ENCODE measurements at regions not wholly inside any gene's neighbourhood (a gene's known extent, or its start where the extent isn't known, plus 50 kb on each side); places are given as distances from the start of the nearest gene placed in this dataset.

DNA sequence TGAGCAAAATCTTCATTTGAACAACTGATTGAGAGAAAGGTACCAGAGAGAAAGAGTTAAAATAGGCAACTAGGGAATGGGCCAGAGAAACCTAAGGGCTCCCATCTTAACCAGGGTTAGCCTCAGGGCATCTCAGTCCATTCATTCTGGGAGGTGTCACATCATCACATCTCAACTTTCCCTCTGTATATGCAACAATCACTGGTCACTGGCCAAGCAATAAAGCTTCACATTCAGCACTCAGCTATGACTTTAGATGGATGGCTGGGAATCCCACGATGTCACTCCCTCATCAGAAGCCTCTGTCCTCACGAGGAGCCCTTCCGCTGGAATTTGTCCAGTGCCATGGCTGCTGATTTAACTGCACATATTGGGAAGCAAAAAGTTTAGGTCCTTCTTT is 172.1 kb upstream of the MGMT start:
- no peak for DNase-seq (ENCODE audit: low read depth, low spot score)
- ChIA-PET CTCF (no interaction called here), POLR2A (interaction anchor here (0.6 kb wide), 1 partner anchor 256 kb away, joined by 11 read pairs; no protein-coding TSS in a partner anchor)
- Histone ChIP-seq H3K4me3 (ENCODE audit: low read depth, low read length) (no peak overlapping the region), H3K27ac (ENCODE audit: low read depth, low read length) (no peak overlapping the region), H3K27me3 (ENCODE audit: control insufficient read depth, insufficient read depth, low read length) (no peaks in the 10 kb centered on the region), H3K9me3 (ENCODE audit: control insufficient read depth, insufficient read depth, low read length) (peaks cover 4% of the 10 kb centered on the region)
- TF ChIP-seq, protein P1, sequence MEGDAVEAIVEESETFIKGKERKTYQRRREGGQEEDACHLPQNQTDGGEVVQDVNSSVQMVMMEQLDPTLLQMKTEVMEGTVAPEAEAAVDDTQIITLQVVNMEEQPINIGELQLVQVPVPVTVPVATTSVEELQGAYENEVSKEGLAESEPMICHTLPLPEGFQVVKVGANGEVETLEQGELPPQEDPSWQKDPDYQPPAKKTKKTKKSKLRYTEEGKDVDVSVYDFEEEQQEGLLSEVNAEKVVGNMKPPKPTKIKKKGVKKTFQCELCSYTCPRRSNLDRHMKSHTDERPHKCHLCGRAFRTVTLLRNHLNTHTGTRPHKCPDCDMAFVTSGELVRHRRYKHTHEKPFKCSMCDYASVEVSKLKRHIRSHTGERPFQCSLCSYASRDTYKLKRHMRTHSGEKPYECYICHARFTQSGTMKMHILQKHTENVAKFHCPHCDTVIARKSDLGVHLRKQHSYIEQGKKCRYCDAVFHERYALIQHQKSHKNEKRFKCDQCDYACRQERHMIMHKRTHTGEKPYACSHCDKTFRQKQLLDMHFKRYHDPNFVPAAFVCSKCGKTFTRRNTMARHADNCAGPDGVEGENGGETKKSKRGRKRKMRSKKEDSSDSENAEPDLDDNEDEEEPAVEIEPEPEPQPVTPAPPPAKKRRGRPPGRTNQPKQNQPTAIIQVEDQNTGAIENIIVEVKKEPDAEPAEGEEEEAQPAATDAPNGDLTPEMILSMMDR (IDR thresholded peaks at IDR 0.05; ENCODE audit: low read depth, low read length), result no peak

DNA sequence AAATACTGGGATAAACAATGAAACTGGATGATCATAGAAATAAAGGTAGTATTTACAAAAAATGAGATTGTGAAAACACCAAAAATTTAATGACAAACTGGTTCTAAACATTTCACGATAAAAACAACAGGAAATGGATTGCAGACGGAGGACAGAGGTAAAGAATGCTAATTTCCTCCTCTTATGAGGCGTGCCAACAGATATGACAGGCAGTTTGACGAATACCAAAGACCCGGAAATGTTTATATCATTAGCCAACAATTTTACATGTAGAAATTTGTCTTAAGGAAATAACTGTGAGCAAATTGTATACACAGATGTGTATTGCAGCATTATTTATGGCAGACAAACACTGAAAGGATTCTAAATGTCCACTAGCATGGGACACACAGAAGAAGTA is 162.0 kb upstream of the MGMT start:
- no peak overlapping the region for H3K4me3 ChIP-seq (ENCODE audit: low read depth, low read length)
- H3K9me3 ChIP-seq (ENCODE audit: control insufficient read depth, insufficient read depth, low read length), result peaks cover 3% of the 10 kb centered on the region; the same call in 1 of the 2 replicates
- ChIA-PET POLR2A (no interaction called here), CTCF (no interaction called here)
- no peaks in the 10 kb centered on the region for H3K27me3 ChIP-seq (ENCODE audit: control insufficient read depth, insufficient read depth, low read length)
- TF ChIP-seq, protein P1 (IDR thresholded peaks at IDR 0.05; ENCODE audit: low read depth, low read length), result no peak
- DNase-seq (ENCODE audit: low read depth, low spot score), result no peak
- no peak overlapping the region for H3K27ac ChIP-seq (ENCODE audit: low read depth, low read length)

DNA sequence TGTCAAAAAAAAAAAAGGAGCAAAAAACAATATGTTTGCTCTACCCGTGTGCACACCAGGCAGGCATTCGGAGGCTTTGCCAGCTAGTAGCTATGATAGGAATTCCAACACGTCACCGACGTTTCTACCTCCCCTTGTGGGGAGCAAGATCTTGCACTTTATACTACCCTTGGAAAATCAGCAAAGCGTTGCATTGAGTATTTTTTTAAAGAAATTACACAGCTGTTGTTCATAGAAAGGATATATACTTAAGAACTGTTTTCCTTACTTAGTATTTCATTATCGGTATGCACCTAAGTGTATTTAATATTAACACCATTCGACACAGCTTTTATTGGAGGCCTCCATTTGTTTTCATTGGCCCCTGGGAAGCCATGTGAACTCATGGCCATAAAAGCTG is 159.9 kb upstream of the MGMT start:
- Histone ChIP-seq H3K4me3 (ENCODE audit: low read depth, low read length) (no peak overlapping the region), H3K9me3 (ENCODE audit: control insufficient read depth, insufficient read depth, low read length) (peaks cover 7% of the 10 kb centered on the region; the same call in 1 of the 2 replicates), H3K27me3 (ENCODE audit: control insufficient read depth, insufficient read depth, low read length) (no peaks in the 10 kb centered on the region), H3K27ac (ENCODE audit: low read depth, low read length) (no peak overlapping the region)
- TF ChIP-seq, protein P1 (IDR thresholded peaks at IDR 0.05; ENCODE audit: low read depth, low read length), result no peak
- ChIA-PET CTCF (no interaction called here), POLR2A (no interaction called here)
- DNase-seq (ENCODE audit: low read depth, low spot score), result no peak

DNA sequence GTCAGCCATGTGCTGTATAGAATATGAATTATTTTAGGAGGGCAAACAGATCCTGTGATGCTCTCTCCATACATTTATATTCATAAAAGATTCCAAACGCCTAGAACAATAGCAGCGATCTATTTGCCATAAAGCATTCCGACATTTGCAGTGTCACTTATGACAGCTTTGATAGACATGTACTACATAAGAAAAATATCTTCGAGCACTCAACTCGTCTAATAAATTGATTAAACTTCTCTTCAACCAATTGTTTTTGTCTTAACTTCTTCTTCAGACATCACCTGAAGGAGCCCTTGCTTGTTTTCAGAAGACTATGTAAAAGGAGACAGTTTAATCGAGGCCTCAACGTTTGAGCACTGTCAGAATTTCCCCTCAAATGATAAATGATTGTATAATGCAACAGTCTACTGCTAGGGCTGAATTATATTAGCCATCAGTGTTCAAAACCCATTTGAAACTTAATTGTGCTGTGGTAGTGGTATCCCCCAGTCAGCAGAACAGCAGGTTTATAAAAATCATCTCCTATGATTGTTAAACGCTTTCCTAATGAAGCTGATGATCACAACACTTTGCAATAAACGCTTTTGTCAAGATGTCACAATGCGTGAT is 158.0 kb upstream of the MGMT start:
- DNase-seq (ENCODE audit: low read depth, low spot score), result no peak
- Histone ChIP-seq H3K4me3 (ENCODE audit: low read depth, low read length) (no peak overlapping the region), H3K27me3 (ENCODE audit: control insufficient read depth, insufficient read depth, low read length) (no peaks in the 10 kb centered on the region), H3K27ac (ENCODE audit: low read depth, low read length) (no peak overlapping the region), H3K9me3 (ENCODE audit: control insufficient read depth, insufficient read depth, low read length) (peaks cover 7% of the 10 kb centered on the region; the same call in 1 of the 2 replicates)
- ChIA-PET CTCF (no interaction called here), POLR2A (no interaction called here)
- TF ChIP-seq, protein P1 (IDR thresholded peaks at IDR 0.05; ENCODE audit: low read depth, low read length), result no peak

DNA sequence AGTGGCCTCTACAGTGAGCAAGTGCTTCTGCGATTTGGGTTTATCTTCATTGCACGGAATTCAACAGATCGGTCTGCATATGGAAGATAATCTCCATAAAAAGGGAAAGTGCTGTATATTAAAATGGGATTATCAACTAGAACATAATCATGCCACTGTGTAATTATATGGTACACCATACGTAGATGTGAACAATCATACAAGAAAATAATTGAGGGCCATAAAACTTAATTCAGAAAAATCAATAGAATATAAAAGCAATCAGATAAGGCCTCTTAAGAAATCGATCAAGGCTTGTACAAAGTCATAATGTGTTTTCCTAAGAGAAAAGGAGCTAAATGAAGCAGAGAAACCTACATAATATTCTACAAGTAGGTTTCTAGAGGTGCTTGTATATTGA is 157.5 kb upstream of the MGMT start:
- TF ChIP-seq, protein P1 (IDR thresholded peaks at IDR 0.05; ENCODE audit: low read depth, low read length), result no peak
- no peaks in the 10 kb centered on the region for H3K27me3 ChIP-seq (ENCODE audit: control insufficient read depth, insufficient read depth, low read length)
- peaks cover 7% of the 10 kb centered on the region; the same call in 1 of the 2 replicates for H3K9me3 ChIP-seq (ENCODE audit: control insufficient read depth, insufficient read depth, low read length)
- POLR2A ChIA-PET, result no interaction called here
- DNase-seq (ENCODE audit: low read depth, low spot score), result no peak
- CTCF ChIA-PET, result no interaction called here
- no peak overlapping the region for H3K4me3 ChIP-seq (ENCODE audit: low read depth, low read length)
- no peak overlapping the region for H3K27ac ChIP-seq (ENCODE audit: low read depth, low read length)
